ENCODE measurements at regions not wholly inside any gene's neighbourhood (a gene's known extent, or its start where the extent isn't known, plus 50 kb on each side); places are given as distances from the start of the nearest gene placed in this dataset.
"Not testable (repeated sequence)": the region's sequence is repeated elsewhere in the genome, so short reads cannot be mapped to it uniquely, and the experiment has no call there.

DNA sequence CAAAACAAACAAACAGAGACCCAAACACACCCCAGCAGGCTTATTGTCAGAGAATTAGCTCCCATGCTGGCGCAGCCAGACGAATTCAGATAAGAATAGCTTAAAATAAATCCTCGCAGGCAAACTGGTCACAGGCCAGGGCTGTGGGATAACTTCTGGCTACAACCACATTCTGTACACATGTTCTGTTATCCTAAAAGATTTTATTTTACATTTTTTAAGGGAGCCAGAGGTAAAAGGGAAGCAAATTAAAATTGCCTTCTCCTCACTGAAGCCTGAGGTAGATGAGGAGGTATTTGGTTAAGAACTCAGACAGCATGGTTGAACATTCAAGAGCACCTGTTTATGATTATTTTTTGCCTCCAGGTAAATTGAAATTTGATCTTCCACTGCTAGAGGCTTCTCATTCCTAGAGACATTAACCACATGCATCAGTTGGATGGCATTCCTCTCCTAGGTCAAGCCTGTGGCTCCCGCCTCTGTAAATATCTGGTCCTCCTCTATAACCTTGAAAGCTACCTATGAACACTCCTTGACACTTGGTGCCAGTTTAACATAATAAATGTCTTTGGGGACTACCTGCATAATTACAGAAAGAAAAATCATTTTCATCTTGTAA, 190.3 kb downstream of the SATB1 start:
- no peak for DNase-seq

GRCh38 chr3:18233987-18234716, 191.0 kb downstream of the SATB1 start:
- no peak for DNase-seq

DNA sequence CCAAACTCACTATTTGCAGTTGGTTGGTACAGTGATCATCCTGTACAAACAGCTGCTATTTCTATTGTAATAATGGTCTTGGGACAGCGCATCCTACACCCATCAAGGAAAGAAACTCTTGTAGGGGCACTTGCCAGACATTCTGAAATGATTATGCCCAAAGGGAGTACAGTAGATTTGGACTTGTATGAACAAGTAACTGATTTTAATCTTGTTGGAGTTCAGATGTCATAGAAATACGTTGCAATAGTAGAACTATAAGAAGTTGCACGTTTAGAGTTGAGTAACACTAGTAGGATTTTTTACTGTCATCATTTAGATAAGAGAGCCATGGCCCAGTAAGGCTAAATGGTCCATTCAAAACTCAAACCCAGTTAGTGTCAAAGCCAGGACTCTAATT, 192.8 kb downstream of the SATB1 start:
- no peak for DNase-seq

GRCh38 chr3:18228060-18228459, 197.1 kb downstream of the SATB1 start:
- DNase-seq, result no peak

DNA sequence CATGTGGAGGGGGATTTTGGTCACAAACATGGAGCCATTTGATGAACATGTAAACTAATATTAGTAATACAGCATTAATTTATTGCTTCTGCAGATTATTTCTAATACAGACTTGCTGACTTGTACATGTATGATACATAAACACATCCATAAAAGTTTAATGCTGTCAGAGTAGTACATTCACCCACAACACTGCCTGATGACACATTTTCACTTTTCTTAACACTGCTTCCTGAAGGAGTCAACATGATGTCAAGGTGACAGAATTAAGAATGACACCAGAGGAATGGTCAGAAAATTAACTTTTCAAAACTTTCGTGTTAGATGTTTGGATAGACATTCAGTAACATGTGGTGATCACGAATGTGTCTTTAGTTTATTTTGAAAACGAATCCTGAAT, 199.4 kb downstream of the SATB1 start:
- DNase-seq, result no peak

GRCh38 chr3:18224426-18224825, 200.7 kb downstream of the SATB1 start:
- no peak for DNase-seq

- DNase-seq, result no peak
Observed at GRCh38 chr3:18223974-18224373, 201.2 kb downstream of the SATB1 start.

- DNase-seq, result peak in 1 of 2 donors; percentile 53
Observed at GRCh38 chr3:18223571-18223970, 201.6 kb downstream of the SATB1 start.

DNA sequence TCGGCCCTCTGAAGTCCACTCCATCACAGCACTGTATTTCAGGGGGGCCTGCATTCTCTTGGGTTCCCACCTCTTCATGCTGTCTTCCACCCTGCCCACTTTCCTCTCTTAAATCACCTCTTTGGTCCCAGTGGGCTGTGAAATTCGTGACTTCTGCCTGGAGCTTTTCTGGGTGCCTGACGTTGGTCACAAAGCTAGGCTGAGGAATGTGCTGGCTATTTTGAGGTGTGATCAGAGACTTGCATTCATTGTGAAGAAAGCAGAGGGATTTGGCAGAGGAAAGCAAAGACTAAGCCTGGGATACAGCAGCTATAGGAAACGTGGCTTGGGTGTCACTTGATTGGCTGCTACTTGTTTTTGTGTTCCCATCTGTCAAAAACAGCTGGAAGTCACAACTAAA, 202.5 kb downstream of the SATB1 start:
- DNase-seq, result no peak

- no peak for DNase-seq
Observed at GRCh38 chr3:18217507-18218174, 207.5 kb downstream of the SATB1 start.

DNA sequence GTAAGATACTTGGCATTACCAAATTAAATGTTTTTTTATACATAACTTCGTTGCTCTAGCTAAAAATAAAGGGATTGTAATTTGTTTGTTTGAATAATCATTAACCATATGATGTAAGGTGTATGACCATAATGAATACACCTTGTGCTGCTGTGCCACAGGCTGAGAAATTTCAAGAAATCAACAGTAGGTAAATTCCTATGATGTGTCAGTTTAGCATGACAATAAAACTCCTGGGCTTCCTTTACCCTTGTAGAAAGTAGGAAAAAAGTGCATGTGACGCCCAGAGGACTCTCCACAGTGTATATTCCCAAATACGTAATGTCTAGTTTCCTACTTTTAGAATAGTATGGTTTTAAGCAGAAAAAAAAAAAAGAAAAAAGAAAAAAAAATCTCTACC, 208.1 kb downstream of the SATB1 start:
- DNase-seq, result no peak

DNA sequence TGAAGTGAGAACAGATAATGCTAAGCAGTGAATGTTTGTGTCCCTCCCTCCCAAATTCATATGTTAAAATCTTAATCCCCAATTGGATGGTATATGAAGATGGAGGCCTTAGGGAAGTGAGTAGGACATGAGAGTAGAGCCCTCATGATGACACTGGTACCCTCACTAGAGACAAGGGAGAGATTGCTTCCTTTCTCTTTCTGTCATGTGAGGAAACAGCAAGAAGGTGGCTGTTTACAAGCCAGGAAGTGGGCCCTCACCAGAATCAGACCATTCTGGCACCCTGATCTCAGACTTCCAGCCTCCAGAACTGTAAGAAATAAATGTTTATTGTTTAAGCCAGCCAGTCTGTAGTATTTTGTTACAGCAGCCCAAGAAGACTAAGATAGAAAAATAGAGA, 209.5 kb downstream of the SATB1 start:
- DNase-seq, result no peak

GRCh38 chr3:18211116-18211515, 214.0 kb downstream of the SATB1 start:
- DNase-seq, result no peak

- DNase-seq, result peak; percentile 7 to 28
Observed at GRCh38 chr3:18208856-18209255, 216.3 kb downstream of the SATB1 start.

- no peak for DNase-seq
Observed at GRCh38 chr3:18208091-18208490, 217.0 kb downstream of the SATB1 start.

DNA sequence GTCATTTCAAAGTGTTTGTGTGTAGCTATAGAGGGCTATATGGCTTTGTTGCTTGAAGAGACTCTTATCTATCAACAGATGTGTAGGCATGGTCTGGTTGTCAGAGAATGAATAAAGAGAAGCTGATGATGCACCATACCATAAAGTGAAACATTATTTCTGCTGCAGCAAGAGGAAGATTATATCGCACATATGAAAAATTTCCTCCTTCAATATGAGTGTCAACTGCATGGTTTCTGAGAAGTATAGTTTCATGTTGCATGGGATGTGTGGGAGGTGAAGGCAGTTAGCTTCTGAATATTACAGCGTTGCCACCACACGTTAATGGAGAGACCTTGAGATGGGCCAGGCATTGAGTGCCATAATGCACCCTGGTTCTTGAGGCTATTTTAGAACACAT, 217.9 kb downstream of the SATB1 start:
- no peak for DNase-seq

GRCh38 chr3:18205701-18206100, 219.4 kb downstream of the SATB1 start:
- not testable (repeated sequence) for DNase-seq

- no peak for DNase-seq
Observed at GRCh38 chr3:18201315-18201714, 223.8 kb downstream of the SATB1 start.

- no peak for DNase-seq
Observed at GRCh38 chr3:18199757-18200156, 225.4 kb downstream of the SATB1 start.

GRCh38 chr3:18195836-18196235, 229.3 kb downstream of the SATB1 start:
- DNase-seq, result no peak

- DNase-seq, result no peak
Observed at GRCh38 chr3:18194431-18194830, 230.7 kb downstream of the SATB1 start.

- DNase-seq, result no peak
Observed at GRCh38 chr3:18190646-18191045, 234.5 kb downstream of the SATB1 start.

DNA sequence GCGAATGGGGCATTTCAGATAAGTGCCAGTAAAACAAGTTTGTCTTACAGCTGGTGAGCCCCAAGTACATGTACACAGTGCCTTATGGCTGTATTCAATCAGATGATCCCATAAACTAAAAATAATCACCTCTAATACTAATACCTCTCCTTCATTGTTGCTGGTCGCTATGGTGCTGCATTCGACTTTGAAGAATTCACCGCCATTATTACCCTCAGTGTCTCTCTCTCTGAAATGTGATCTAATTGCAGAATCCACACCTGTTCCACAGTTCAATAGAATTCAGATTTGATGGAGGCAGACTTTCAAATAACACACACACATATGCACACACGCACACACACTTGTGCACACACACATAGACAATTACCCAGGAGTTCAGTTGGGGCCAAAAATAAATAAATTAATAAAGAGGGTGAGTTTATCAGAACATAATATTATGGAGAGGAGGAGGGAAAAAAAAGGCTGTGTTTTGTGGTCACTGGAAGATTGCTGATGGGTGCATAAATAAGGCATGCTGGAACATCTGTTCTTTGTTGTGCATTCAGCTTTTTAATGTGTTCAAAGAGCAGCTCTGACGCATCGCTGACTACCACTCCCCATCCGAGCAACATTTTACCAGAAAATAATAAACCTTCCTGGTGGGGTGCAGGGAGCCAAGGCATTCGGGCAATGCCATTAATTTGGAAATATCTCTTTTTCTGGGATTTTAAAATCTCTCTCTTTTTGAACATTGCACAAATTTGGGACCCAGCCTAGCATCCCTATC, 235.7 kb downstream of the SATB1 start:
- no peak for DNase-seq

DNA sequence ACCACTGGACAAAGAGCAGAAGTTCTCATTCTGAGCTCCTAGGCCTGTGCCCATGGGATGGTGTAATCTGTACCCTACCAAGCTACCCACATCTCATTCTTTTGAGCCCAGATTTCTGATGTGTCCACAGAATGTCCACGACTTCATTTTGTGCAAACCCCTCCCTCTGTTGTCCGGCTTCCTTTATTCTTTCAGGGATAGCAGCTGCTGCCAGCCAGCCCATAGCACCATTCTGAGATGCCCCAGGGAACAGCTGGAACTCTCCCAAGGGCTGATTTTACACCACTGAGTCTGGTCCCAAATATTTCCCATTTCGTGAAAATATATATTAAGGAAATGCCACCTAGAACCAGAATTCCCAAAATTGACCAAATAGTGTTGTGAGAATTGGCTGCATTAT, 236.6 kb downstream of the SATB1 start:
- no peak for DNase-seq
